ENCODE measurements at regions not wholly inside any gene's neighbourhood (a gene's known extent, or its start where the extent isn't known, plus 50 kb on each side); places are given as distances from the start of the nearest gene placed in this dataset.

GRCh38 chr5:58381566-58381965, 78.3 kb downstream of the PLK2 start:
- no peaks in the 10 kb centered on the region for H4K20me1 ChIP-seq (ENCODE audit: insufficient read depth, low read length)
- H3F3A ChIP-seq (ENCODE audit: insufficient read depth, low read length): no peaks in the 10 kb centered on the region
- H3K4me2 ChIP-seq (ENCODE audit: low read depth, low read length): no peak overlapping the region
- H3K27me3 ChIP-seq (replicated peaks; ENCODE audit: insufficient read depth, low read length): no peaks in the 10 kb centered on the region
- H3K79me2 ChIP-seq (ENCODE audit: low read length): no peaks in the 10 kb centered on the region
- H3K9ac ChIP-seq (ENCODE audit: low read length): no peak overlapping the region
- H3K36me3 ChIP-seq (replicated peaks; ENCODE audit: insufficient read depth, low read length): no peaks in the 10 kb centered on the region
- H2AFZ ChIP-seq (ENCODE audit: low read length): no peak overlapping the region
- H3K4me1 ChIP-seq (ENCODE audit: low read length): no peaks in the 10 kb centered on the region
- H3K27ac ChIP-seq (ENCODE audit: low read length): no peak overlapping the region
- no peak for DNase-seq
- H3K9me2 ChIP-seq (replicated peaks; ENCODE audit: insufficient read depth, low read length): no peaks in the 10 kb centered on the region
- no peak overlapping the region for H3K4me3 ChIP-seq (ENCODE audit: low read length)
- no peaks in the 10 kb centered on the region for H3K9me3 ChIP-seq (replicated peaks; ENCODE audit: insufficient read depth, low read length)
- TF ChIP-seq EZH2 (optimal IDR thresholded peaks at IDR 0.05; ENCODE audit: low read depth, low read length): no peak
- TF ChIP-seq, protein P1, sequence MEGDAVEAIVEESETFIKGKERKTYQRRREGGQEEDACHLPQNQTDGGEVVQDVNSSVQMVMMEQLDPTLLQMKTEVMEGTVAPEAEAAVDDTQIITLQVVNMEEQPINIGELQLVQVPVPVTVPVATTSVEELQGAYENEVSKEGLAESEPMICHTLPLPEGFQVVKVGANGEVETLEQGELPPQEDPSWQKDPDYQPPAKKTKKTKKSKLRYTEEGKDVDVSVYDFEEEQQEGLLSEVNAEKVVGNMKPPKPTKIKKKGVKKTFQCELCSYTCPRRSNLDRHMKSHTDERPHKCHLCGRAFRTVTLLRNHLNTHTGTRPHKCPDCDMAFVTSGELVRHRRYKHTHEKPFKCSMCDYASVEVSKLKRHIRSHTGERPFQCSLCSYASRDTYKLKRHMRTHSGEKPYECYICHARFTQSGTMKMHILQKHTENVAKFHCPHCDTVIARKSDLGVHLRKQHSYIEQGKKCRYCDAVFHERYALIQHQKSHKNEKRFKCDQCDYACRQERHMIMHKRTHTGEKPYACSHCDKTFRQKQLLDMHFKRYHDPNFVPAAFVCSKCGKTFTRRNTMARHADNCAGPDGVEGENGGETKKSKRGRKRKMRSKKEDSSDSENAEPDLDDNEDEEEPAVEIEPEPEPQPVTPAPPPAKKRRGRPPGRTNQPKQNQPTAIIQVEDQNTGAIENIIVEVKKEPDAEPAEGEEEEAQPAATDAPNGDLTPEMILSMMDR (IDR thresholded peaks at IDR 0.05; ENCODE audit: low read length): no peak
- no peak for TF ChIP-seq EZH2phosphoT487 (IDR thresholded peaks at IDR 0.05; ENCODE audit: low read length)

GRCh38 chr5:58380655-58381054, 79.2 kb downstream of the PLK2 start:
- Histone ChIP-seq H2AFZ (ENCODE audit: low read length) (no peak overlapping the region), H3K9me2 (replicated peaks; ENCODE audit: insufficient read depth, low read length) (no peaks in the 10 kb centered on the region), H3K36me3 (replicated peaks; ENCODE audit: insufficient read depth, low read length) (no peaks in the 10 kb centered on the region), H3K9me3 (replicated peaks; ENCODE audit: insufficient read depth, low read length) (no peaks in the 10 kb centered on the region), H3K27me3 (replicated peaks; ENCODE audit: insufficient read depth, low read length) (no peaks in the 10 kb centered on the region), H3K4me1 (ENCODE audit: low read length) (no peaks in the 10 kb centered on the region), H3K4me2 (ENCODE audit: low read depth, low read length) (no peak overlapping the region), H3K79me2 (ENCODE audit: low read length) (no peaks in the 10 kb centered on the region), H4K20me1 (ENCODE audit: insufficient read depth, low read length) (no peaks in the 10 kb centered on the region), H3K27ac (ENCODE audit: low read length) (no peak overlapping the region), H3K4me3 (ENCODE audit: low read length) (no peak overlapping the region), H3K9ac (ENCODE audit: low read length) (no peak overlapping the region), H3F3A (ENCODE audit: insufficient read depth, low read length) (no peaks in the 10 kb centered on the region)
- DNase-seq: no peak
- TF ChIP-seq EZH2 (optimal IDR thresholded peaks at IDR 0.05; ENCODE audit: low read depth, low read length) (no peak), EZH2phosphoT487 (IDR thresholded peaks at IDR 0.05; ENCODE audit: low read length) (no peak)
- TF ChIP-seq, protein P1 (IDR thresholded peaks at IDR 0.05; ENCODE audit: low read length): no peak

- TF ChIP-seq EZH2phosphoT487 (IDR thresholded peaks at IDR 0.05; ENCODE audit: low read length) (no peak), EZH2 (optimal IDR thresholded peaks at IDR 0.05; ENCODE audit: low read depth, low read length) (no peak)
- TF ChIP-seq, protein P1 (IDR thresholded peaks at IDR 0.05; ENCODE audit: low read length): no peak
- DNase-seq: no peak
- H3K27me3 ChIP-seq (replicated peaks; ENCODE audit: insufficient read depth, low read length): no peaks in the 10 kb centered on the region
- no peaks in the 10 kb centered on the region for H3K79me2 ChIP-seq (ENCODE audit: low read length)
- H3K9me3 ChIP-seq (replicated peaks; ENCODE audit: insufficient read depth, low read length): no peaks in the 10 kb centered on the region
- no peaks in the 10 kb centered on the region for H3K9me2 ChIP-seq (replicated peaks; ENCODE audit: insufficient read depth, low read length)
- H3K9ac ChIP-seq (ENCODE audit: low read length): no peak overlapping the region
- H3K36me3 ChIP-seq (replicated peaks; ENCODE audit: insufficient read depth, low read length): no peaks in the 10 kb centered on the region
- no peak overlapping the region for H3K27ac ChIP-seq (ENCODE audit: low read length)
- H3K4me2 ChIP-seq (ENCODE audit: low read depth, low read length): no peak overlapping the region
- H3K4me1 ChIP-seq (ENCODE audit: low read length): no peaks in the 10 kb centered on the region
- H2AFZ ChIP-seq (ENCODE audit: low read length): no peak overlapping the region
- no peaks in the 10 kb centered on the region for H4K20me1 ChIP-seq (ENCODE audit: insufficient read depth, low read length)
- no peaks in the 10 kb centered on the region for H3F3A ChIP-seq (ENCODE audit: insufficient read depth, low read length)
- no peak overlapping the region for H3K4me3 ChIP-seq (ENCODE audit: low read length)
Measured at GRCh38 chr5:58378613-58379390, 81.1 kb downstream of the PLK2 start.

Measured in MM.1S (cell line).